Vagina (tissue), 2 donors: ENCODE measurements at regions not wholly inside any gene's neighbourhood (a gene's known extent, or its start where the extent isn't known, plus 50 kb on each side); places are given as distances from the start of the nearest gene placed in this dataset.

Experiments used
- DNase-seq, 2 donors: peaks; one replicate each; pipeline ENCODE4 v3.0.0-alpha.2; 2017; ENCODE audit errors: extremely low spot score in 2 of 2
- H3K27ac ChIP-seq: fragments of 200-600 bp; sonication (generic); one replicate; pipeline ENCODE4 v1.5.1; 2019
- H3K27me3 ChIP-seq: fragments of 200-600 bp; sonication (generic); one replicate; pipeline ENCODE4 v1.5.1; 2019
- H3K36me3 ChIP-seq, 2 donors: fragments of 200-600 bp; sonication (generic); one replicate each; pipeline ENCODE4 v1.5.1; 2017 to 2019
- H3K4me1 ChIP-seq: fragments of 200-600 bp; sonication (generic); one replicate; pipeline ENCODE4 v1.5.1; 2019
- H3K4me3 ChIP-seq, 2 donors: fragments of 200-600 bp; sonication (generic); 1 replicate in 1 of 2; 2 replicates in 1 of 2; pipeline ENCODE4 v1.5.1; 2016 to 2019
- H3K9me3 ChIP-seq: fragments of 200-600 bp; sonication (generic); one replicate; pipeline ENCODE4 v1.5.1; 2019
- CTCF ChIP-seq, 3 experiments: fragments of 450-650 bp in 2 of 3; fragments of 200-600 bp in 1 of 3; sonication (generic) in 1 of 3; IDR thresholded peaks; one replicate each; pipeline ENCODE4 v1.5.1; 2017 to 2019; ENCODE audit warnings: antibody characterized with exemption in 3 of 3, mild to moderate bottlenecking in 2 of 3, moderate library complexity in 2 of 3
- POLR2A ChIP-seq, 2 donors: fragments of 450-650 bp; IDR thresholded peaks; one replicate each; pipeline ENCODE4 v1.6.1; 2017; ENCODE audit warnings: antibody characterized with exemption in 2 of 2, mild to moderate bottlenecking in 2 of 2, moderate library complexity in 2 of 2
- POLR2AphosphoS5 ChIP-seq, 2 donors: sonication (generic); formaldehyde crosslinking; IDR thresholded peaks; one replicate each; pipeline ENCODE4 v1.9.0; 2017; ENCODE audit warnings: antibody characterized with exemption in 2 of 2, mild to moderate bottlenecking in 2 of 2, low read depth in 1 of 2; ENCODE audit not compliant: insufficient read depth in 1 of 2
- intact Hi-C: fragments of 100-400 bp; cut with DNase I; formaldehyde crosslinking; loops from one replicate; pipeline ENCODE4 v1.15.1; 2023

DNA sequence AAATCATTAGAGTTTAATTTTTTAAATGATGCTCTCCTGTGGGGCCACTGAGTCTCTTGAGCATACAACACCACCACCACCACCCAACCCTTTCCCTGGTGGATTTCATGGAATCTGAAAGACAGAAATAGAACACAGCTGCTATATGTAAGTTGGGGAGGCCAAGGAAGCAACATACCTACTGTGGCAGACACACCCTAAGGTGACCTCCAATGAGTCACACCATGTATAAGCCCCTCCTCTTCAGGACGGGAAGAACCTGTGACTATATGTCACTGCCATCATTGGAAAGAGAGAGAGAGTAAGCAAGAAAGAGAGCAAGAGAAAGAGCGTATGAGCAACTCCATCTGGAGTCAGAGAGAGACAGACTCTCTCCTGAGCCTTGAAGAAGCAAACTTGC lies 172.4 kb upstream of the NFE2L3 start:
- no peaks in the 10 kb centered on the region for H3K36me3 ChIP-seq
- no peak for DNase-seq
- no peak for TF ChIP-seq CTCF (IDR thresholded peaks at IDR 0.05)
- no peak for TF ChIP-seq POLR2A (IDR thresholded peaks at IDR 0.05)
- TF ChIP-seq POLR2AphosphoS5 (IDR thresholded peaks at IDR 0.05; ENCODE audit: insufficient read depth in 1 of 2, low read depth in 1 of 2) = no peak

DNA sequence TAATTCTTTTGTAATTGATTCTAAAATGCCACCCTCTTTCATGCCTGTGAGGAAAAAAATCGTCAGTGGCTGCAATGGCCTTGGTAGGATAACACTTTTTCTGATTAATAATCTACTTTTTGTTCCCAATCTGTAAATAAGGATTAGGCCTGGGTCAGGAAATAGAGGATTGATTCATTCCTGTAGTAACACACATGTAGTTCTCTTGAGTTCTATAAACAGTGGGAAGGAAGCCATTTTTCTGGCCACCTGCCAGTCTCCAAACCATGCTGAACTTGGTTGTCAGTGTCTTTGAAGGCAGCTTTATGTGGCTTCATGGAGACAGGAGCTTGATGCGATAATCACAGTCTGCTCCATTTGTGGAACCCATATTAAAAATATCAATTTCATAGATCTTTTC lies 169.3 kb upstream of the NFE2L3 start:
- H3K4me1 ChIP-seq = no peaks in the 10 kb centered on the region
- no peaks in the 10 kb centered on the region for H3K9me3 ChIP-seq
- intact Hi-C loops = no loop called here
- H3K27ac ChIP-seq = no peak overlapping the region
- no peak for TF ChIP-seq POLR2AphosphoS5 (IDR thresholded peaks at IDR 0.05; ENCODE audit: insufficient read depth in 1 of 2, low read depth in 1 of 2)
- TF ChIP-seq CTCF (IDR thresholded peaks at IDR 0.05) = no peak
- no peak for TF ChIP-seq POLR2A (IDR thresholded peaks at IDR 0.05)
- no peaks in the 10 kb centered on the region for H3K27me3 ChIP-seq
- no peak for DNase-seq
- no peak overlapping the region for H3K4me3 ChIP-seq
- H3K36me3 ChIP-seq = no peaks in the 10 kb centered on the region

More for the DNA sequence above, 172.4 kb upstream of the NFE2L3 start:
- Histone ChIP-seq H3K9me3 (no peaks in the 10 kb centered on the region), H3K27ac (no peak overlapping the region), H3K4me3 (no peak overlapping the region), H3K27me3 (no peaks in the 10 kb centered on the region), H3K4me1 (no peaks in the 10 kb centered on the region)
- intact Hi-C loops = no loop called here

- TF ChIP-seq POLR2AphosphoS5 (IDR thresholded peaks at IDR 0.05; ENCODE audit: insufficient read depth in 1 of 2, low read depth in 1 of 2) (no peak), CTCF (IDR thresholded peaks at IDR 0.05) (no peak), POLR2A (IDR thresholded peaks at IDR 0.05) (no peak)
- Histone ChIP-seq H3K27ac (no peak overlapping the region), H3K4me3 (no peak overlapping the region), H3K27me3 (no peaks in the 10 kb centered on the region), H3K36me3 (no peaks in the 10 kb centered on the region), H3K9me3 (no peaks in the 10 kb centered on the region), H3K4me1 (no peaks in the 10 kb centered on the region)
- no peak for DNase-seq
- intact Hi-C loops = no loop called here
These were observed 166.8 kb upstream of the NFE2L3 start for GRCh38 chr7:25985196-25985595.

- no peak overlapping the region for H3K4me3 ChIP-seq
- H3K4me1 ChIP-seq = no peaks in the 10 kb centered on the region
- H3K36me3 ChIP-seq = no peaks in the 10 kb centered on the region
- TF ChIP-seq POLR2A (IDR thresholded peaks at IDR 0.05) (no peak), CTCF (IDR thresholded peaks at IDR 0.05) (no peak), POLR2AphosphoS5 (IDR thresholded peaks at IDR 0.05; ENCODE audit: insufficient read depth in 1 of 2, low read depth in 1 of 2) (no peak)
- H3K27me3 ChIP-seq = no peaks in the 10 kb centered on the region
- DNase-seq = no peak
- no peaks in the 10 kb centered on the region for H3K9me3 ChIP-seq
- intact Hi-C loops = no loop called here
- H3K27ac ChIP-seq = no peak overlapping the region
These were observed 163.4 kb upstream of the NFE2L3 start for GRCh38 chr7:25988640-25989039.

DNA sequence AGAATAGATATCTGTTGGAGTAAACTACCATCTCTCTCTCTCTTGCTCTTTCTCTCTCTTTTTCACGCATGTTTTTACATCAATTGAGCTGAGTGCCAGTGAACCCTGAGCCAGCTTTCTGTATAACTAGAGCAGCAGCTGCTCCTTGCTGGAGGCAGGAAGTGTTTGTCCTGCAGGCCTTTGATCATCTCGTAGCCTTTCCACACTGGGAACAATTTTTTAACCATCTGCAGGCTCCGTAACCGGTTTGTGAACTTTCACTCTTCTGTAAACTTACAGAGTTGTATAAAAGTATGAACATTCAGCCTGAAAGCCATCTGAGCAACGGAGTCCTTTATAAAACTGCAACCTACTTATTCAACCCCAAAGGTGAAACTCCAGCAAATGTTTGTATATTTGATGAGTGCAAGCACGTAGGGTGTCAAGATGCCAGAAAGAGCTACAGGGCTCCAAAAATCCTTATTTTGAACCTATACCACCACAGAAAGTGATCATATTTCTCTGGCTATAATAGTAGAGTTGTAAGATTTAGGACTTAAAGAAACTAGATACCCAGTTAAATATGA lies 162.8 kb upstream of the NFE2L3 start:
- no peak for DNase-seq
- no peaks in the 10 kb centered on the region for H3K9me3 ChIP-seq
- H3K36me3 ChIP-seq = no peaks in the 10 kb centered on the region
- TF ChIP-seq CTCF (IDR thresholded peaks at IDR 0.05) = no peak
- TF ChIP-seq POLR2AphosphoS5 (IDR thresholded peaks at IDR 0.05; ENCODE audit: insufficient read depth in 1 of 2, low read depth in 1 of 2) = no peak
- H3K27me3 ChIP-seq = no peaks in the 10 kb centered on the region
- no peaks in the 10 kb centered on the region for H3K4me1 ChIP-seq
- intact Hi-C loops = no loop called here
- no peak overlapping the region for H3K4me3 ChIP-seq
- no peak overlapping the region for H3K27ac ChIP-seq
